GM12878 (cell line): ENCODE measurements at regions not wholly inside any gene's neighbourhood (a gene's known extent, or its start where the extent isn't known, plus 50 kb on each side); places are given as distances from the start of the nearest gene placed in this dataset.

Experiments used
- ATAC-seq: fragments of 200-7000 bp; cut with Tn5 transposase; 3 replicates; pipeline ENCODE4 v1.9.1; 2020; ENCODE audit warnings: mild to moderate bottlenecking, moderate library complexity
- BruUV-seq: library from RNA; stranded (reverse); fragments of 400-500 nt; replicated peaks from 2 replicates; lab custom pipeline; 2021; lab: Mats Ljungman, UMichigan
- CTCF ChIA-PET: fragments of 300-600 bp; sonication (Branson Sonifier 250); formaldehyde crosslinking; extraction: SDS; loops from one replicate; lab custom pipeline; 2021; ENCODE audit warnings: inconsistent platforms; lab: Yijun Ruan, JAX
- POLR2A ChIA-PET: fragments of 350-600 bp; formaldehyde crosslinking; extraction: SDS; loops from one replicate; lab custom pipeline; 2021; ENCODE audit warnings: inconsistent platforms; lab: Charles Lee
- RAD21 ChIA-PET: fragments of 300-600 bp; sonication (Branson Sonifier 250); formaldehyde crosslinking; loops from one replicate; lab custom pipeline; 2023; ENCODE audit warnings: antibody characterized with exemption; ENCODE audit not compliant: unreplicated experiment; lab: Charles Lee
- SMC1A ChIA-PET: fragments of 300-600 bp; sonication (Branson Sonifier 250); formaldehyde crosslinking; loops from one replicate; lab custom pipeline; 2023; ENCODE audit not compliant: unreplicated experiment, uncharacterized antibody; lab: Charles Lee
- DNase-seq: peaks from one replicate; pipeline ENCODE4 v3.0.0-alpha.2; 2011; ENCODE audit warnings: low read depth, low spot score
- FAIRE-seq: peaks from 3 replicates; lab custom pipeline; 2011; peaks lifted over from hg19 to GRCh38; lab: Jason Lieb, UNC
- H2AFZ ChIP-seq: 2 replicates; pipeline ENCODE4 v1.6.0; 2011; ENCODE audit warnings: low read depth, low read length, control low read depth; ENCODE audit not compliant: control insufficient read depth
- H3K27ac ChIP-seq: 2 replicates; pipeline ENCODE4 v1.5.1; 2011; ENCODE audit warnings: control low read depth; ENCODE audit not compliant: control insufficient read depth, insufficient read depth
- H3K27me3 ChIP-seq, 2 experiments: replicated peaks in 1 of 2; 2 replicates each; pipeline versions ENCODE4 v1.6.0 to v1.6.1; 2011; ENCODE audit warnings: low read length in 1 of 2; ENCODE audit not compliant: control insufficient read depth in 2 of 2, insufficient read depth in 2 of 2
- H3K36me3 ChIP-seq, 2 experiments: 2 replicates each; pipeline ENCODE4 v1.5.1; 2011; ENCODE audit warnings: low read length in 1 of 2; ENCODE audit not compliant: control insufficient read depth in 2 of 2, insufficient read depth in 2 of 2
- H3K4me1 ChIP-seq: 2 replicates; pipeline ENCODE4 v1.6.1; 2011; ENCODE audit warnings: mild to moderate bottlenecking, low read length, moderate library complexity, mixed read lengths; ENCODE audit not compliant: control insufficient read depth, insufficient read depth
- H3K4me2 ChIP-seq: 2 replicates; pipeline ENCODE4 v1.6.0; 2011; ENCODE audit warnings: control low read depth; ENCODE audit not compliant: control insufficient read depth, insufficient read depth
- H3K4me3 ChIP-seq: fragments of 200-600 bp; sonication (generic); 2 replicates; pipeline ENCODE4 v1.5.1; 2016
- H3K79me2 ChIP-seq: 2 replicates; pipeline ENCODE4 v1.6.0; 2011; ENCODE audit warnings: low read length; ENCODE audit not compliant: control insufficient read depth, insufficient read depth
- H3K9ac ChIP-seq: 2 replicates; pipeline ENCODE4 v1.8.0; 2011; ENCODE audit warnings: low read length, control low read depth, mixed read lengths; ENCODE audit not compliant: control insufficient read depth, insufficient read depth
- H3K9me3 ChIP-seq: replicated peaks from 3 replicates; pipeline ENCODE4 v1.5.1; 2011; ENCODE audit warnings: mild to moderate bottlenecking, low read length; ENCODE audit not compliant: control insufficient read depth, insufficient read depth
- H4K20me1 ChIP-seq: 2 replicates; pipeline ENCODE4 v1.6.0; 2011; ENCODE audit not compliant: control insufficient read depth, insufficient read depth
- CBFB ChIP-seq: IDR thresholded peaks from 2 replicates; pipeline ENCODE4 v1.6.1; 2016; ENCODE audit warnings: antibody characterized with exemption, low read depth
- EP300 ChIP-seq, 2 experiments: fragments of 150-350 bp in 1 of 2; IDR thresholded peaks; 2 replicates each; pipeline ENCODE4 v1.6.1; 2011 to 2012; ENCODE audit warnings: low read depth in 2 of 2, low read length in 2 of 2, borderline replicate concordance in 1 of 2, improper control_type of control experiment in 1 of 2, inconsistent platforms in 1 of 2; ENCODE audit not compliant: control insufficient read depth in 1 of 2
- GABPA ChIP-seq: IDR thresholded peaks from 2 replicates; pipeline ENCODE4 v1.6.1; 2014; ENCODE audit warnings: antibody characterized with exemption, low read depth, mild to moderate bottlenecking, inconsistent platforms
- HSF1 ChIP-seq: fragments of 150-350 bp; IDR thresholded peaks from 2 replicates; pipeline ENCODE4 v1.6.1; 2014; ENCODE audit warnings: mild to moderate bottlenecking, low read depth, low read length
- MTA2 ChIP-seq: fragments of 450-650 bp; IDR thresholded peaks from 2 replicates; pipeline ENCODE4 v1.6.1; 2016; ENCODE audit warnings: low read depth, mild to moderate bottlenecking, moderate library complexity
- PML ChIP-seq: IDR thresholded peaks from 2 replicates; pipeline ENCODE4 v1.6.1; 2012; ENCODE audit warnings: low read length, inconsistent platforms
- RCOR1 ChIP-seq: conservative IDR thresholded peaks from 2 replicates; pipeline ENCODE4 v1.6.1; 2012; ENCODE audit warnings: low read depth, low read length, improper control_type of control experiment
- SKIL ChIP-seq: fragments of 450-650 bp; IDR thresholded peaks from 2 replicates; pipeline ENCODE4 v1.6.1; 2017; ENCODE audit warnings: mild to moderate bottlenecking, low read depth, inconsistent platforms; ENCODE audit not compliant: poor library complexity, severe bottlenecking
- STAT1 ChIP-seq: fragments of 450-650 bp; conservative IDR thresholded peaks from 2 replicates; pipeline ENCODE4 v1.6.1; 2014; ENCODE audit warnings: antibody characterized with exemption, mild to moderate bottlenecking
- YBX1 ChIP-seq: fragments of 450-650 bp; IDR thresholded peaks from 2 replicates; pipeline ENCODE4 v1.6.1; 2016; ENCODE audit warnings: antibody characterized with exemption
- WGBS: methylation state at CpG from one replicate; pipeline ENCODE4 v1.1.6; 2016; ENCODE audit warnings: low lambda C conversion rate; ENCODE audit not compliant: insufficient replicate concordance, insufficient coverage; ENCODE audit errors: missing lambda C conversion rate; 5-methylcytosine and 5-hydroxymethylcytosine counted together
- in situ Hi-C: fragments of 300-500 bp; cut with MboI; formaldehyde crosslinking; loops from 9 replicates; pipeline ENCODE4 v1.14.3; 2018; ENCODE audit warnings: mixed read lengths
- intact Hi-C: fragments of 100-400 bp; cut with micrococcal nuclease; formaldehyde crosslinking; loops from one replicate; pipeline ENCODE4 v1.14.2; 2022; ENCODE audit not compliant: unreplicated experiment

GRCh38 chr3:87549208-87549607, 272.8 kb upstream of the POU1F1 start:
- Histone ChIP-seq H3K4me3 (no peak overlapping the region), H3K9ac (no peak overlapping the region), H3K79me2 (no peaks in the 10 kb centered on the region), H3K4me1 (no peaks in the 10 kb centered on the region), H3K36me3 (no peaks in the 10 kb centered on the region), H2AFZ (no peak overlapping the region), H3K4me2 (no peak overlapping the region), H3K27ac (no peak overlapping the region), H3K27me3 (no peaks in the 10 kb centered on the region), H3K9me3 (no peaks in the 10 kb centered on the region), H4K20me1 (no peaks in the 10 kb centered on the region)
- BruUV-seq: no TSS peak
- ChIA-PET CTCF (no interaction called here), SMC1A (no interaction called here), POLR2A (no interaction called here), RAD21 (no interaction called here)
- WGBS: 0% methylated on average over 2 of the region's 2 CpGs
- TF ChIP-seq GABPA: no peak
- ATAC-seq (no peak), DNase-seq (no peak), FAIRE-seq (no peak)
- intact Hi-C loops: no loop called here
- in situ Hi-C loops: no loop called here

- H3K36me3 ChIP-seq: no peaks in the 10 kb centered on the region
- H3K27me3 ChIP-seq: no peaks in the 10 kb centered on the region
- FAIRE-seq (no peak), ATAC-seq (no peak)
- in situ Hi-C loops (no loop called here), intact Hi-C loops (no loop called here)
- no peak overlapping the region for H3K27ac ChIP-seq
- H3K9me3 ChIP-seq: no peaks in the 10 kb centered on the region
- H2AFZ ChIP-seq: no peak overlapping the region
- H3K4me2 ChIP-seq: no peak overlapping the region
- ChIA-PET POLR2A (no interaction called here), RAD21 (no interaction called here), SMC1A (no interaction called here)
- no peaks in the 10 kb centered on the region for H3K79me2 ChIP-seq
- no TSS peak for BruUV-seq
- WGBS: 7% methylated on average over 4 of the region's 4 CpGs
- TF ChIP-seq HSF1 (no peak), PML (no peak), SKIL (no peak), CBFB (no peak), RCOR1 (no peak), MTA2 (no peak), YBX1 (no peak), STAT1 (no peak), EP300 (IDR thresholded peaks at IDR 0.05; ENCODE audit: borderline replicate concordance in 1 of 2, control insufficient read depth in 1 of 2, low read depth in 2 of 2, low read length in 2 of 2) (no peak)
- TF ChIP-seq, all 136 proteins: peak for 0
- H3K4me1 ChIP-seq: no peaks in the 10 kb centered on the region
- no peak for DNase-seq
- no peaks in the 10 kb centered on the region for H4K20me1 ChIP-seq
- H3K4me3 ChIP-seq: no peak overlapping the region
- CTCF ChIA-PET: interaction anchor here (0.7 kb wide), 1 partner anchor 255 kb away, joined by 3 read pairs; no protein-coding TSS in a partner anchor
- H3K9ac ChIP-seq: no peak overlapping the region
These were observed 271.9 kb upstream of the POU1F1 start for GRCh38 chr3:87548271-87548670.
